ENCODE measurements at regions not wholly inside any gene's neighbourhood (a gene's known extent, or its start where the extent isn't known, plus 50 kb on each side); places are given as distances from the start of the nearest gene placed in this dataset.
"Not testable (repeated sequence)": the region's sequence is repeated elsewhere in the genome, so short reads cannot be mapped to it uniquely, and the experiment has no call there.

DNA sequence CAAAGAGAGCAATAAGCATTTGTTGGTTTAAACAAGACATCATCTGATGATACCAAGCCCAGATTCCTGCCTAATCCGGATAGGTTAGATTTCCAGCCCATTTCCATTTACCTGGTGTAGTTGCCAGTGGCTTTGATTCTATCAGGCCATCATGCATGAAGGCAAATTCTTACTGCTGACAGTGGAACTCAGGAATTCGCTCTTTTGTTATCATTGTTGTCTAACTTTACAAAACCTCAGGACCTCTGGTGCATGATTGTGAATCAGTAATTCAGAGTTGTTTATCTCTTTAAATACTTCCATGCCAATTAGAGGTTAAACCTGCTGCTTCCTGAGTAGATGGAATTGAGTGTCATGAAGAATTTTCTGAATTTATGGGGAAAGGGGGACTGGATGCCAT, 76.5 kb downstream of the C9orf152 start:
- no peak overlapping the region for H3K4me3 ChIP-seq (ENCODE audit: low read depth, low read length)
- DNase-seq (ENCODE audit: low read depth) = no peak
- TF ChIP-seq, protein P1, sequence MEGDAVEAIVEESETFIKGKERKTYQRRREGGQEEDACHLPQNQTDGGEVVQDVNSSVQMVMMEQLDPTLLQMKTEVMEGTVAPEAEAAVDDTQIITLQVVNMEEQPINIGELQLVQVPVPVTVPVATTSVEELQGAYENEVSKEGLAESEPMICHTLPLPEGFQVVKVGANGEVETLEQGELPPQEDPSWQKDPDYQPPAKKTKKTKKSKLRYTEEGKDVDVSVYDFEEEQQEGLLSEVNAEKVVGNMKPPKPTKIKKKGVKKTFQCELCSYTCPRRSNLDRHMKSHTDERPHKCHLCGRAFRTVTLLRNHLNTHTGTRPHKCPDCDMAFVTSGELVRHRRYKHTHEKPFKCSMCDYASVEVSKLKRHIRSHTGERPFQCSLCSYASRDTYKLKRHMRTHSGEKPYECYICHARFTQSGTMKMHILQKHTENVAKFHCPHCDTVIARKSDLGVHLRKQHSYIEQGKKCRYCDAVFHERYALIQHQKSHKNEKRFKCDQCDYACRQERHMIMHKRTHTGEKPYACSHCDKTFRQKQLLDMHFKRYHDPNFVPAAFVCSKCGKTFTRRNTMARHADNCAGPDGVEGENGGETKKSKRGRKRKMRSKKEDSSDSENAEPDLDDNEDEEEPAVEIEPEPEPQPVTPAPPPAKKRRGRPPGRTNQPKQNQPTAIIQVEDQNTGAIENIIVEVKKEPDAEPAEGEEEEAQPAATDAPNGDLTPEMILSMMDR (IDR thresholded peaks at IDR 0.05; ENCODE audit: low read depth, low read length, missing control alignments) = no peak
- in situ Hi-C loops (cut with HindIII; ENCODE audit: low sequenced_read_pairs) = no loop called here

DNA sequence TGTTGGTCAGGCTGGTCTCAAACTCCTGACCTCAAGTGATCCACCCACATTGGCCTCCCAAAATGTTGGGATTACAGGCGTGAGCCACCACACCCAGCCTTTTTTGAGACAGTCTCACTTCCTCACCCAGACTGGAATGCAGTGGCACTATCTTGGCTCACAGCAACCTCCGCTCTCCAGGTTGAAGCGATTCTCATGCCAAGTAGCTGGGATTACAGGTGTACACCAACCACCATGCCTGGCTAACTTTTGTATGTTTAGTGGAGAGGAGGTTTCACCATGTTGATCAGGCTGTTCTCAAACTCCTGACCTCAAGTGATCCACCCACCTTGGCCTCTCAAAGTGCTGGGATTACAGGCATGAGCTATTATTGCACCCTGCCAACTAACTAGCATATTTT, 75.4 kb downstream of the C9orf152 start:
- H3K4me3 ChIP-seq (ENCODE audit: low read depth, low read length); DNase-seq (ENCODE audit: low read depth); in situ Hi-C loops (cut with HindIII; ENCODE audit: low sequenced_read_pairs): not testable (repeated sequence)

DNA sequence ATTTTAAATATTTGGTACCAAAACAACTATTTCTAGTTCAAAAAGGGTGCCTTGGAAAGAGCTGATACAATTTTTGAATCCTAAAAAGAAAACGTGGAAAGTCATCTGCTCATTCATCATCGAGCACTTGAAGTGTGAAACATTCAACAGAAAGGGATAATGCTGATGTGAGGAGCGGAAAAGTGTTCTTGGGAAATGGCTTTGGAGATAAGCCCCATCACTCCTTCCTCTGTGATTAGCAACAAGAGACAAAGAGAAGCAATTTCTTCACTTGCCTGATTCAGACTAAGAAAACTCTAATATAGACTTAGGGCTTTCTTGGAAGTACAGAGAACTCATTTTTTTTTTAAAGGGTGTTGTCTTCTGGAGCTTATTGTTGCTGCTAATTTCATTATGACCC, 74.9 kb downstream of the C9orf152 start:
- DNase-seq (ENCODE audit: low read depth) = no peak
- TF ChIP-seq, protein P1 (IDR thresholded peaks at IDR 0.05; ENCODE audit: low read depth, low read length, missing control alignments) = no peak
- in situ Hi-C loops (cut with HindIII; ENCODE audit: low sequenced_read_pairs) = no loop called here
- H3K4me3 ChIP-seq (ENCODE audit: low read depth, low read length) = no peak overlapping the region

DNA sequence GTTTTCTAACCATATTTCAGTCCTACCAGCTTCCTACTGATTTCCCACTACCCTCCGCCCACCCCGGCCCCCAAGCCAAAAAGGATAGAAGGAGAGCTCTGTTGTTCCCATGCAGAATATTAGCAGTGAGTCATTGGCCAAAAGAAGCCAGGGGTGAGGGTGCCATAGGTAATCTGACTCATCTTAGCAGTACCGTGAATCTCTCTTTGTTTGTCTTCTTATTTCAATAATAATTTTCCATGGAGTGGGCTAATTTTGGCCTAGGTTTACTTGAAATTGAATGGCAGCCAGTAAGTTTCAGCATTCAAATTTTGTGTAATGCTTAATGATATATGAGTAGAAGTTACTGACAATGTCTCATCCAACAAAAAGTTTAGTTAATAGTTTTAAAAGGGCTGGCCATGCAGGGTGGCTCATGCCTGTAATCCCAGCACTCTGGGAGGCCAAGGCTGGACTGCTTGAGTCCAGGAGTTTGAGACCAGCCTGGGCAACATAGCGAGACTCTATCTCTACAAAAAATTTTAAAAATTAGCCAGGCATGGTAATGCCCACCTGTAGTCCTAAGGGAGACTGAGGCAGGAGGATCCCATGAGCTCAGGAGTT, 74.2 kb downstream of the C9orf152 start:
- in situ Hi-C loops (cut with HindIII; ENCODE audit: low sequenced_read_pairs) = no loop called here
- DNase-seq (ENCODE audit: low read depth) = peak; percentile 65
- no peak overlapping the region for H3K4me3 ChIP-seq (ENCODE audit: low read depth, low read length)
- TF ChIP-seq, protein P1 (IDR thresholded peaks at IDR 0.05; ENCODE audit: low read depth, low read length, missing control alignments) = no peak

DNA sequence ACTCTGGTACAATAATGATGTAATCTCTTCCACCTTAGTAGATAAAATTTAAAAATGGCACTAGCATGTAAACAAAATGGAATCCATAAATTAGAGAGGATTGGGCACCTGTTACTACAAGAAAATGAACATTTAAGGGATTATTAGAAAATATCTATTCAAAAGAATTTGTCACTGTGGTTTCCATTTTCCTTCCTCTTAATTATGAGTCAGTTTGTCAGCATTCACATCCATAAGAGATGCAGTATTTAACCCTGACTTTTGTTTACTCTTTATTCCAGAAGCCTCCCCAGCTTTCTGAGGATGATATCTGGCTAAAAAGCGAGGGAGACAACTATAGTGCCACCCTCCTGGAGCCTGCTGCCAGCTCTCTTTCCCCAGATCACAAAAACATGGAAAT, 72.1 kb downstream of the C9orf152 start:
- H3K4me3 ChIP-seq (ENCODE audit: low read depth, low read length) = no peak overlapping the region
- TF ChIP-seq, protein P1 (IDR thresholded peaks at IDR 0.05; ENCODE audit: low read depth, low read length, missing control alignments) = no peak
- in situ Hi-C loops (cut with HindIII; ENCODE audit: low sequenced_read_pairs) = no loop called here
- DNase-seq (ENCODE audit: low read depth) = no peak

DNA sequence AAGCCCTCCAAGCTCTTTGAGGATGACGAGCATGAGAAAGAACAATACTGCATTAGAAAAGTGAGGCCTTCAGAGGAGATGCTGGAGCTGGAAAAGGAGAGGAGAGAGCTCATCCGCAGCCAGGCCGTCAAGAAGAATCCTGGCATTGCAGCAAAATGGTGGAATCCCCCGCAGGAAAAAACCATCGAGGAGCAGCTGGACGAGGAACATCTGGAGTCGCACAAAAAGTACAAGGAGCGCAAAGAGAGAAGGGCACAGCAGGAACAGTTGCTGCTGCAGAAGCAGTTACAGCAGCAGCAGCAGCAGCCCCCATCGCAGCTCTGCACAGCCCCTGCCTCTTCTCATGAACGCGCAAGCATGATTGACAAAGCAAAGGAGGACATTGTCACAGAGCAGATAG, 71.2 kb downstream of the C9orf152 start:
- TF ChIP-seq, protein P1 (IDR thresholded peaks at IDR 0.05; ENCODE audit: low read depth, low read length, missing control alignments) = no peak
- in situ Hi-C loops (cut with HindIII; ENCODE audit: low sequenced_read_pairs) = no loop called here
- H3K4me3 ChIP-seq (ENCODE audit: low read depth, low read length) = no peak overlapping the region
- DNase-seq (ENCODE audit: low read depth) = no peak

DNA sequence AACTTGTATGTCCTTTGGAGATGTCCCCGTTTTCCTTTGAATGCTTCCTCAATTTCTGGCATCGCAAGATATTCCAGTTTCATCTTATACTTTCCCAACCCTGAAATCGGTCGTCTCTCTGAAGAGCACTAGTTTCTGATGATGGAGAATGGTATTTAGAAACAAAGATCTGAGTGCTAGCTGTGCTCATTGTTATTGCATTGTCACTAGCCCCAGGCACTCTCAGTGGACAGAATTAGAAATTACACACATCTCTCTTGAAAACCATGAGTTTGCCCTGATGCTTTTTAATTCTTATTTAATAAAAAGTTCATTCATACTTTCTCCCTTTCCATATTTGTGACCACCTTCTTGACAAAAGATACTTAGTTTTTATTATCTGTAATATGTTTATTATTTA, 67.7 kb downstream of the C9orf152 start:
- DNase-seq (ENCODE audit: low read depth) = no peak
- TF ChIP-seq, protein P1 (IDR thresholded peaks at IDR 0.05; ENCODE audit: low read depth, low read length, missing control alignments) = no peak
- in situ Hi-C loops (cut with HindIII; ENCODE audit: low sequenced_read_pairs) = no loop called here
- H3K4me3 ChIP-seq (ENCODE audit: low read depth, low read length) = no peak overlapping the region

All from astrocyte of the cerebellum (primary cell).